GM12872 (cell line): ENCODE measurements at regions not wholly inside any gene's neighbourhood (a gene's known extent, or its start where the extent isn't known, plus 50 kb on each side); places are given as distances from the start of the nearest gene placed in this dataset.

ENCODE experiments used
- CTCF ChIP-seq: IDR thresholded peaks from 3 replicates; pipeline ENCODE4 v1.5.1; 2011; ENCODE audit warnings: low read depth, mild to moderate bottlenecking, low read length, moderate library complexity; ENCODE audit not compliant: insufficient read depth

GRCh38 chr20:48040491-48040890 lies 255.2 kb upstream of the SULF2 start:
- no peak for TF ChIP-seq CTCF

- no peak for TF ChIP-seq CTCF
These were observed 254.8 kb upstream of the SULF2 start for GRCh38 chr20:48040051-48040450.

- no peak for TF ChIP-seq CTCF
These were observed 254.2 kb upstream of the SULF2 start for GRCh38 chr20:48039514-48039913.

GRCh38 chr20:48038713-48039112 lies 253.4 kb upstream of the SULF2 start:
- no peak for TF ChIP-seq CTCF

- TF ChIP-seq CTCF, result no peak
These were observed 250.9 kb upstream of the SULF2 start for GRCh38 chr20:48035961-48036731.

- no peak for TF ChIP-seq CTCF
These were observed 249.5 kb upstream of the SULF2 start for GRCh38 chr20:48034751-48035150.

- no peak for TF ChIP-seq CTCF
These were observed 245.8 kb upstream of the SULF2 start for GRCh38 chr20:48031122-48031521.
